A549 (cell line): ENCODE measurements at regions not wholly inside any gene's neighbourhood (a gene's known extent, or its start where the extent isn't known, plus 50 kb on each side); places are given as distances from the start of the nearest gene placed in this dataset.

Experiments used
- CTCF ChIP-seq: fragments of >200 bp; sonication (Bioruptor Twin); formaldehyde crosslinking; IDR thresholded peaks from 3 replicates; pipeline ENCODE4 v1.5.1; 2016
- POLR2A ChIP-seq: IDR thresholded peaks from 2 replicates; pipeline ENCODE4 v1.6.1; 2012; ENCODE audit warnings: mild to moderate bottlenecking, low read length
- TF ChIP-seq, protein P1 (sequence below): fragments of 450-650 bp; IDR thresholded peaks from 2 replicates; pipeline ENCODE4 v1.6.1; 2014; ENCODE audit warnings: antibody characterized with exemption

- no peak for TF ChIP-seq POLR2A
- TF ChIP-seq, protein P1, sequence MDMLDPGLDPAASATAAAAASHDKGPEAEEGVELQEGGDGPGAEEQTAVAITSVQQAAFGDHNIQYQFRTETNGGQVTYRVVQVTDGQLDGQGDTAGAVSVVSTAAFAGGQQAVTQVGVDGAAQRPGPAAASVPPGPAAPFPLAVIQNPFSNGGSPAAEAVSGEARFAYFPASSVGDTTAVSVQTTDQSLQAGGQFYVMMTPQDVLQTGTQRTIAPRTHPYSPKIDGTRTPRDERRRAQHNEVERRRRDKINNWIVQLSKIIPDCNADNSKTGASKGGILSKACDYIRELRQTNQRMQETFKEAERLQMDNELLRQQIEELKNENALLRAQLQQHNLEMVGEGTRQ = no peak
- no peak for TF ChIP-seq CTCF
These were observed 140.8 kb downstream of the SNX19 start for GRCh38 chr11:130775306-130776060.
